T-cell (primary cell): ENCODE measurements at regions not wholly inside any gene's neighbourhood (a gene's known extent, or its start where the extent isn't known, plus 50 kb on each side); places are given as distances from the start of the nearest gene placed in this dataset.
"Not testable (repeated sequence)": the region's sequence is repeated elsewhere in the genome, so short reads cannot be mapped to it uniquely, and the experiment has no call there.

Experiments
- ATAC-seq, 4 experiments: fragments of 200-7000 bp in 3 of 4; fragments of 150-1000 bp in 1 of 4; cut with Tn5 transposase; replicated peaks in 1 of 4; 1 replicate in 3 of 4; 2 replicates in 1 of 4; pipeline ENCODE4 v1.10.0; 2021; ENCODE audit warnings: moderate library complexity in 3 of 4, mild to moderate bottlenecking in 2 of 4, moderate number of reproducible peaks in 1 of 4
- CTCF ChIA-PET, 2 donors: fragments of 300-600 bp; sonication (Branson Sonifier 250); formaldehyde crosslinking; loops; one replicate each; lab custom pipeline; 2022; ENCODE audit warnings: antibody characterized with exemption in 2 of 2; lab: Charles Lee
- POLR2A ChIA-PET, 2 donors: fragments of 300-600 bp; sonication (Branson Sonifier 250); formaldehyde crosslinking; loops; one replicate each; lab custom pipeline; 2022; ENCODE audit warnings: antibody characterized with exemption in 2 of 2; lab: Charles Lee
- DNase-seq, 35 experiments: peaks; one replicate each; pipeline versions ENCODE4 v3.0.0 to v3.0.0-alpha.2; 2013 to 2023
- H3K27ac ChIP-seq: one replicate; pipeline ENCODE4 v1.5.1; 2013; ENCODE audit warnings: low read length
- H3K27me3 ChIP-seq, 2 experiments: replicated peaks in 1 of 2; 1 replicate in 1 of 2; 2 replicates in 1 of 2; pipeline versions ENCODE4 v1.6.1 to v1.7.0; 2013; ENCODE audit warnings: low read length in 1 of 2, mixed read lengths in 1 of 2; ENCODE audit not compliant: control insufficient read depth in 2 of 2, insufficient read depth in 2 of 2; ENCODE audit errors: extremely low read depth in 1 of 2
- H3K36me3 ChIP-seq, 2 donors: 1 replicate in 1 of 2; 2 replicates in 1 of 2; pipeline versions ENCODE4 v1.6.1 to v1.7.0; 2013; ENCODE audit warnings: low read length in 1 of 2; ENCODE audit not compliant: control insufficient read depth in 2 of 2, insufficient read depth in 1 of 2; ENCODE audit errors: extremely low read depth in 1 of 2
- H3K4me1 ChIP-seq, 2 experiments: 1 replicate in 1 of 2; 2 replicates in 1 of 2; pipeline versions ENCODE4 v1.6.1 to v1.7.0; 2013; ENCODE audit warnings: low read length in 2 of 2, mixed read lengths in 1 of 2; ENCODE audit not compliant: insufficient read depth in 2 of 2, control insufficient read depth in 1 of 2; ENCODE audit errors: extremely low read depth in 1 of 2
- H3K4me3 ChIP-seq, 2 donors: 1 replicate in 1 of 2; 2 replicates in 1 of 2; pipeline versions ENCODE4 v1.5.1 to v1.7.0; 2013; ENCODE audit warnings: mild to moderate bottlenecking in 2 of 2, low read length in 1 of 2, moderate library complexity in 1 of 2; ENCODE audit not compliant: control insufficient read depth in 1 of 2; ENCODE audit errors: extremely low read depth in 1 of 2
- H3K9me3 ChIP-seq: 2 replicates; pipeline ENCODE4 v1.7.0; 2013
- H3K27ac Mint-ChIP-seq, 2 donors: one replicate each; pipeline ENCODE4 v1.8.0; 2020 to 2021; ENCODE audit warnings: mild to moderate bottlenecking in 2 of 2, mixed read lengths in 2 of 2
- H3K27me3 Mint-ChIP-seq, 2 donors: one replicate each; pipeline ENCODE4 v1.8.0; 2021 to 2022; ENCODE audit warnings: mixed read lengths in 2 of 2
- H3K36me3 Mint-ChIP-seq: one replicate; pipeline ENCODE4 v1.8.0; 2021; ENCODE audit warnings: mixed read lengths
- H3K4me1 Mint-ChIP-seq, 3 donors: one replicate each; pipeline ENCODE4 v1.8.0; 2020 to 2022; ENCODE audit warnings: mixed read lengths in 3 of 3, mild to moderate bottlenecking in 1 of 3
- H3K4me3 Mint-ChIP-seq, 3 donors: one replicate each; pipeline ENCODE4 v1.8.0; 2020 to 2022; ENCODE audit warnings: mild to moderate bottlenecking in 3 of 3, mixed read lengths in 3 of 3, moderate library complexity in 3 of 3
- H3K9me3 Mint-ChIP-seq, 3 donors: one replicate each; pipeline ENCODE4 v1.8.0; 2020 to 2022; ENCODE audit warnings: mixed read lengths in 3 of 3
- WGBS: methylation state at CpG from one replicate; pipeline ENCODE4 v1.1.5; 2013; ENCODE audit warnings: missing lambda C conversion rate; ENCODE audit not compliant: insufficient coverage; 5-methylcytosine and 5-hydroxymethylcytosine counted together

DNA sequence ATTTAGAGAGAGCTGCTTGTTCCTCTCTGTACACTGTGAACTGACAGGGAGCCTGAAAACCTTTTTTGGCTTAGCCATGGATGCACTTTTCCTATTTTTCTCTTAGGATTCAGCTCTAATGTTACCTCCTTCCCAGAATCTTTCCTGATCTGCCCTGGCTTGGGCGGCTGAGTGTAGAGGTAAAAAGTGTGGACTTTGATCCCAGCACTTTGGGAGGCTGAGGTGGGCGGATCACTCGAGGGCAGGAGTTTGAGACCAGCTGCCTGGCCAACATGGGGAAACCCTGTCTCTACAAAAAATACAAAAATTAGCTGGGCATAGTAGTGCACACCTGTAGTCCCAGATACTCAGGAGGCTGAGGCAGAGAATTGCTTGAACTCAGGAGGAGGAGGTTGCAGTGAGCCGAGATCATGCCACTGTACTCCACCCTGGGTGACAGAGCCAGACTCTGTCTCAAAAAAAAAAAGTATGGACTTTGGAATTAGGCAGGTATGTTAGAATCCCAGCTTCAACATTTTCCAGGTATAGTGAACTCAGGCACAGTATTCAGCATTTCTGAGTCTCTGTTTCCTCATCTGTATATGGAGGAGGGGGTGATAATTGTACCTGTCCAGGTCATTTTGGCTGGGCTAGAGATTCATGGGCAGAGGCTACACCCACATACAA lies 212.5 kb upstream of the EEF2KMT start:
- H3K4me1 Mint-ChIP-seq = no peaks in the 10 kb centered on the region

DNA sequence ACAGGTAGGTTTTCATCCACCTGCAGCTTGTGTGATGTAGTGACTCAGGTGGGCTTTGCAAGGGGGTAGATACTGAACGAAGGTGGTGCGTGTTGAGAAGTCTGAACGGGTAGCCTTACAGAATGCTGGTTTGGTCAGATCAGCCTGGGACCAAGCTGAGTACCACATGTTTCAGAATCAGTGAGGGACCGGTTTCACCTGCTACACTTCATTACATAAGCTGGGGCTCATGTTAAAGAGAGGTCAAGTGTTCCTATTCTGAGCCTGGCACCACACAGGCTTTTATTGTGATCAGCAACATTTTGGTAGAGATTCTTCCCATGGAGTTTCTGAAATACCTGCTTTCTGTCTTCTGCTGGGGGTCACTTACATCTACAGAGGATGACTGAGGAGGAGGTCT lies 207.4 kb upstream of the EEF2KMT start:
- WGBS = no CpG with 5 or more reads among the region's 4 CpGs
- ChIA-PET POLR2A (no interaction called here), CTCF (no interaction called here)
- H3K36me3 ChIP-seq = no peaks in the 10 kb centered on the region
- H3K9me3 Mint-ChIP-seq = peaks cover 13 to 25% (median 19%) of the 10 kb centered on the region in 3 donors
- DNase-seq = no peak
- H3K4me3 ChIP-seq = no peak overlapping the region
- no peak for ATAC-seq
- no peaks in the 10 kb centered on the region for H3K36me3 Mint-ChIP-seq
- no peaks in the 10 kb centered on the region for H3K4me1 Mint-ChIP-seq
- no peak overlapping the region for H3K4me3 Mint-ChIP-seq
- no peak overlapping the region for H3K27ac Mint-ChIP-seq
- peaks cover 0 to 3% of the 10 kb centered on the region in 2 experiments for H3K27me3 ChIP-seq
- H3K9me3 ChIP-seq = peaks cover 4% of the 10 kb centered on the region
- no peak overlapping the region for H3K27ac ChIP-seq
- H3K4me1 ChIP-seq = no peaks in the 10 kb centered on the region
- peaks cover 17 to 33% of the 10 kb centered on the region in 2 donors for H3K27me3 Mint-ChIP-seq

More for the DNA sequence above, 212.5 kb upstream of the EEF2KMT start:
- ATAC-seq (no peak), DNase-seq (no peak)
- H3K9me3 ChIP-seq = no peaks in the 10 kb centered on the region
- H3K4me3 ChIP-seq = no peak overlapping the region
- no peaks in the 10 kb centered on the region for H3K4me1 ChIP-seq
- Mint-ChIP-seq H3K9me3 (peaks cover 6 to 11% (median 7%) of the 10 kb centered on the region in 3 donors), H3K4me3 (no peak overlapping the region), H3K36me3 (no peaks in the 10 kb centered on the region), H3K27me3 (peaks cover 15% of the 10 kb centered on the region in 2 donors), H3K27ac (no peak overlapping the region)
- WGBS = no CpG with 5 or more reads among the region's 4 CpGs
- no peaks in the 10 kb centered on the region for H3K27me3 ChIP-seq
- no peaks in the 10 kb centered on the region for H3K36me3 ChIP-seq
- ChIA-PET CTCF (no interaction called here), POLR2A (no interaction called here)
- no peak overlapping the region for H3K27ac ChIP-seq

DNA sequence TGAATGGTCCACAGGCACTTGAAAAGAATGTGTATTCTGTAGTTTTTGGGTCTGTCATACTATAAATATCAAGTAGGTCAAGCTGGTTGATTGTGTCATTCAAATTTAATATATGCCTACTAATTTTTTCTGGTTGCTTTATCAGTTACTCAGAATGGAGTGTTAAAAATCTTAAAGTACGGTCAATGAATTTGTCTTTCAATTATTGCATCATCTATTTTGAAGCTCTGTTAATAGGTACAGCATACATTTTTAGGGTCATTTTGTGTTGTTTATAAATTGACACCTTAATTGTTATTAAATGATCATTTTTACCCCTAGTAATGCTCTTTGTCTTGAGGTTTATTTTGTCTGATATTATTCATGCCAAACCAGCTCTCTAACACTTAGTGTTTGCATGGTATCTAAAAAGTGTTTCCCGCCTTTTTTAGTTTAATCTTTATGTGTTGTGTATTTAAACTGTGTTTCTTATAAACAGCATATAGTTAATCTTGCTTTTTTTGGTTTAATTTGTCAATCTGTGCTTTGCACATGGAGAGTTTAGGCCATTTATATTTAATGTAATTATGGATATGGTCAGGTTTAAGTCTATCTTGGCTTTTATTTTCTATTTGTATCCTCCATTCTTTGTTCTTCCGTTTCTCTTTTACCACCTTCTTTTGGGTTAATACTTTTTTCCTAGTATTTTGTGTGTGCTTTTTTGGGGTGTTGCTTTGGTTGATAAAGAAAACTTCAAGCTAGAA lies 204.9 kb upstream of the EEF2KMT start:
- ChIA-PET CTCF (interaction anchor here in 1 of 2 donors (0.6 kb wide), 1 partner anchor 1143 kb away, joined by 3 read pairs; no protein-coding TSS in a partner anchor), POLR2A (interaction anchor here in 1 of 2 donors (0.7 kb wide), 1 partner anchor 994 kb away, joined by 3 read pairs; no protein-coding TSS in a partner anchor)
- Mint-ChIP-seq H3K27ac (no peak overlapping the region), H3K4me3 (no peak overlapping the region), H3K27me3 (peaks cover 15 to 33% of the 10 kb centered on the region in 2 donors), H3K9me3 (peaks cover 7 to 18% (median 12%) of the 10 kb centered on the region in 3 donors), H3K36me3 (no peaks in the 10 kb centered on the region), H3K4me1 (no peaks in the 10 kb centered on the region)
- Histone ChIP-seq H3K27me3 (peaks cover 0 to 3% of the 10 kb centered on the region in 2 experiments), H3K36me3 (no peaks in the 10 kb centered on the region), H3K27ac (no peak overlapping the region), H3K4me3 (no peak overlapping the region), H3K9me3 (peaks cover 4% of the 10 kb centered on the region), H3K4me1 (no peaks in the 10 kb centered on the region)
- WGBS = no CpG with 5 or more reads among the region's 3 CpGs
- ATAC-seq = no peak
- no peak for DNase-seq

DNA sequence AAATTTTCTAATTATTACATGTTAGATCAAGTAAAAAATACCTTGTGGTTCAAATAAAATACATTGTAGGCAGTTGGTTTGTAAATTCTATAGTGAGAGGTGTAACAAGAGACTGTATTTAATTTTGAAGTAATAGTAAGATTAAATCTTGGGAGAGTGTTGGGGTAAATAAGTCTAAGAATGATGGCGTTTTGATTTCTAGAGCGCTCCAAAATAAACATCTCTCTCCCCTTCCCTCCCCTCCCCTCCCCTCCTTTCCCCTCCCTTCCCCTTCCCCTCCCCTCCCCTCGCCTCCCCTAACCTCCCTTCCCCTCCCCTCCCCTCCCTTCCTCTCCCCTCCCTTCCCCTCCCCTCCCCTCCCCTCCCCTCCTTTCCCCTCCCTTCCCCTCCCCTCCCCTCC lies 200.6 kb upstream of the EEF2KMT start:
- no peak for ATAC-seq
- peaks cover 4% of the 10 kb centered on the region for H3K9me3 ChIP-seq
- no peaks in the 10 kb centered on the region for H3K36me3 ChIP-seq
- Mint-ChIP-seq H3K9me3 (peaks cover 6 to 10% (median 7%) of the 10 kb centered on the region in 3 donors), H3K27me3 (peaks cover 5 to 11% of the 10 kb centered on the region in 2 donors), H3K36me3 (no peaks in the 10 kb centered on the region), H3K27ac (no peak overlapping the region), H3K4me3 (no peak overlapping the region), H3K4me1 (no peaks in the 10 kb centered on the region)
- no peak overlapping the region for H3K27ac ChIP-seq
- CTCF ChIA-PET = no interaction called here
- POLR2A ChIA-PET = no interaction called here
- no CpG with 5 or more reads among the region's 3 CpGs for WGBS
- no peak overlapping the region for H3K4me3 ChIP-seq
- no peaks in the 10 kb centered on the region for H3K4me1 ChIP-seq
- H3K27me3 ChIP-seq = peaks cover 0 to 3% of the 10 kb centered on the region in 2 experiments
- no peak for DNase-seq

DNA sequence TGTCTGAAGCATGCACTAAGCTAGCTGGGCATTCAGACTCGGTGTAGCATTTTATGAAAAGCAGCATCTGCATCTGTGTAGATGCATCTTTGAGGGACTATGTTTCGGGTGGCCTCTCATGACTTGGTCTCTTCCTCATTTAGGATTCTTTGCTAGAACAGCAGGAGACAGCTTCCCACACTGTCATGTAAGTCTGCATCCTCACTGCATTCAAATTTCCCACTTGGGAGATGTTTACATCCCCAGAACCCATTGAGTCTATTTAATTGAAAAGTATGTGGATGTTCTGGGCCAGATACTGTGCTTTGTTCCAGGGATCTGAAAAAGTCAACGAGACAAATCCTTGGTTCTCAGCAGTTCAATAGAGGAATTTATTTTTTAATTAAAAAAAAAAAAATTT lies 198.6 kb upstream of the EEF2KMT start:
- POLR2A ChIA-PET = no interaction called here
- no peaks in the 10 kb centered on the region for H3K36me3 Mint-ChIP-seq

DNA sequence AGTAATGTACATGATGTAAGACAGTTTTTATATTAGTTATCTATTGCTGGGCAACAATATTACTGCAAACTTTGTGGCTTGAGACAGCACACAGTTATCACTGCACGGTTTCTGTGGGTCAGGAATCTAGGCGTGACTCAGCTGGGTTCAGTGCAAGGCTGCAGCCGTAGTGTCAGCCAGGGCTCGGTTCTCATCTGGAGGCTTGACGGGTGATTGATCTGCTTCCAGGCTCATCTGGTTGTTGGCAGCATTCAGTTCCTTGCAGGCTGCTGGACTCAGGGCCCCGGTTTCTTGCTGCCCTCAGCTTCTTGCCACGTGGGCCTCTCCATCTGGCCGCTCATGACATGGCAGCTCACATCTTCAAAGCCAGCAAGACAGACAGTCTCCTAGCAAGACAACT lies 197.7 kb upstream of the EEF2KMT start:
- H3K4me3 Mint-ChIP-seq, H3K27ac Mint-ChIP-seq, H3K4me1 ChIP-seq, H3K27me3 Mint-ChIP-seq, ATAC-seq, H3K9me3 ChIP-seq, H3K27ac ChIP-seq, H3K36me3 Mint-ChIP-seq, DNase-seq, H3K9me3 Mint-ChIP-seq, CTCF ChIA-PET, H3K27me3 ChIP-seq, H3K4me1 Mint-ChIP-seq, POLR2A ChIA-PET, H3K36me3 ChIP-seq, H3K4me3 ChIP-seq: not testable (repeated sequence)
- 61% methylated on average over 5 of the region's 8 CpGs for WGBS

More for the DNA sequence above, 198.6 kb upstream of the EEF2KMT start:
- no peaks in the 10 kb centered on the region for H3K9me3 ChIP-seq
- Mint-ChIP-seq H3K4me1 (no peaks in the 10 kb centered on the region), H3K27me3 (peaks cover 4 to 9% of the 10 kb centered on the region in 2 donors), H3K9me3 (peaks cover 0 to 4% (median 0%) of the 10 kb centered on the region in 3 donors), H3K4me3 (no peak overlapping the region), H3K27ac (no peak overlapping the region)
- CTCF ChIA-PET = no interaction called here
- H3K4me1 ChIP-seq = no peaks in the 10 kb centered on the region
- H3K27ac ChIP-seq = no peak overlapping the region
- 43% methylated on average over 1 of the region's 3 CpGs for WGBS
- ATAC-seq = no peak
- no peak for DNase-seq
- H3K36me3 ChIP-seq = no peaks in the 10 kb centered on the region
- no peak overlapping the region for H3K4me3 ChIP-seq
- peaks cover 0 to 2% of the 10 kb centered on the region in 2 experiments for H3K27me3 ChIP-seq
